ENCODE measurements at regions not wholly inside any gene's neighbourhood (a gene's known extent, or its start where the extent isn't known, plus 50 kb on each side); places are given as distances from the start of the nearest gene placed in this dataset.

DNA sequence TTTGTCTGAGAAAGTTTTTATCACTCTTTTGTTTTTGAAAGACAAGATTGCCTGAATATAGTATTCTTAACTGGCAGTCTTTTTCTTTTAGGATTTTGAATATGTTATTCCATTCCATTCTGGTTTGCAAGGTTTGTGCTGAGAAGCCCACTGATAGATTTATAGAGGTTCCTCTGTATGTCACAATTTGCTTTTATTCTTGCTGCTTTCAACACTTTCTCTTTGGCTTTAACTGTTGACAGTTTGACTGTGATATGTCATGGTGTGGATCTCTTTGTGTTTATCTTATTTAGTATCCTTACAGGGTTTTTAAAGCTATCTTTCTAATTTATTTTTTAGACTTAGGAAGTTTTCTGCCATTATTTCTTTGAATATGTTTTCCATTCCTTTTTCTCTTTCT, 331.2 kb upstream of the ATP11B start:
- TF ChIP-seq, protein P1, sequence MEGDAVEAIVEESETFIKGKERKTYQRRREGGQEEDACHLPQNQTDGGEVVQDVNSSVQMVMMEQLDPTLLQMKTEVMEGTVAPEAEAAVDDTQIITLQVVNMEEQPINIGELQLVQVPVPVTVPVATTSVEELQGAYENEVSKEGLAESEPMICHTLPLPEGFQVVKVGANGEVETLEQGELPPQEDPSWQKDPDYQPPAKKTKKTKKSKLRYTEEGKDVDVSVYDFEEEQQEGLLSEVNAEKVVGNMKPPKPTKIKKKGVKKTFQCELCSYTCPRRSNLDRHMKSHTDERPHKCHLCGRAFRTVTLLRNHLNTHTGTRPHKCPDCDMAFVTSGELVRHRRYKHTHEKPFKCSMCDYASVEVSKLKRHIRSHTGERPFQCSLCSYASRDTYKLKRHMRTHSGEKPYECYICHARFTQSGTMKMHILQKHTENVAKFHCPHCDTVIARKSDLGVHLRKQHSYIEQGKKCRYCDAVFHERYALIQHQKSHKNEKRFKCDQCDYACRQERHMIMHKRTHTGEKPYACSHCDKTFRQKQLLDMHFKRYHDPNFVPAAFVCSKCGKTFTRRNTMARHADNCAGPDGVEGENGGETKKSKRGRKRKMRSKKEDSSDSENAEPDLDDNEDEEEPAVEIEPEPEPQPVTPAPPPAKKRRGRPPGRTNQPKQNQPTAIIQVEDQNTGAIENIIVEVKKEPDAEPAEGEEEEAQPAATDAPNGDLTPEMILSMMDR (IDR thresholded peaks at IDR 0.05; ENCODE audit: low read length), result no peak
- TF ChIP-seq EZH2 (IDR thresholded peaks at IDR 0.05; ENCODE audit: borderline replicate concordance, low read length), result no peak

All from OCI-LY1 (cell line).